OCI-LY3 (cell line): ENCODE measurements at regions not wholly inside any gene's neighbourhood (a gene's known extent, or its start where the extent isn't known, plus 50 kb on each side); places are given as distances from the start of the nearest gene placed in this dataset.

Source experiments
- CTCF ChIP-seq: fragments of 200-600, 300-600 bp; sonication (generic); IDR thresholded peaks from 2 replicates; pipeline ENCODE4 v1.5.1; 2014; ENCODE audit warnings: antibody characterized with exemption, low read length, low read depth
- EZH2phosphoT487 ChIP-seq: fragments of 200-600 bp; shearing (Covaris generic); IDR thresholded peaks from 2 replicates; pipeline ENCODE4 v1.6.1; 2018; ENCODE audit warnings: antibody characterized with exemption, mixed run types, low read depth

GRCh38 chr5:9784231-9784630, 154.1 kb upstream of the TAS2R1 start:
- TF ChIP-seq CTCF: no peak
- no peak for TF ChIP-seq EZH2phosphoT487
